ENCODE measurements at regions not wholly inside any gene's neighbourhood (a gene's known extent, or its start where the extent isn't known, plus 50 kb on each side); places are given as distances from the start of the nearest gene placed in this dataset.

GRCh38 chr12:127339065-127339464 is 927.9 kb upstream of the TMEM132C start:
- 1% methylated on average over 4 of the region's 4 CpGs for WGBS (ENCODE audit: insufficient coverage, insufficient replicate concordance, low lambda C conversion rate, missing lambda C conversion rate)
- H3K9ac ChIP-seq (ENCODE audit: control insufficient read depth, insufficient read depth, low read length): no peak overlapping the region
- no peaks in the 10 kb centered on the region for H3K27me3 ChIP-seq (replicated peaks in 1 of 2; ENCODE audit: control insufficient read depth in 2 of 2, insufficient read depth in 2 of 2, low read length in 1 of 2)
- CTCF ChIA-PET: no interaction called here
- H4K20me1 ChIP-seq (ENCODE audit: control insufficient read depth, insufficient read depth): no peaks in the 10 kb centered on the region
- DNase-seq (ENCODE audit: low read depth, low spot score) (no peak), FAIRE-seq (no peak), ATAC-seq (no peak)
- H3K4me3 ChIP-seq: no peak overlapping the region
- no peaks in the 10 kb centered on the region for H3K79me2 ChIP-seq (ENCODE audit: control insufficient read depth, insufficient read depth, low read length)
- SMC1A ChIA-PET (ENCODE audit: uncharacterized antibody, unreplicated experiment): no interaction called here
- POLR2A ChIA-PET: no interaction called here
- no peak overlapping the region for H3K4me2 ChIP-seq (ENCODE audit: control insufficient read depth, insufficient read depth)
- no peaks in the 10 kb centered on the region for H3K9me3 ChIP-seq (replicated peaks; ENCODE audit: control insufficient read depth, insufficient read depth, low read length)
- no peaks in the 10 kb centered on the region for H3K4me1 ChIP-seq (ENCODE audit: control insufficient read depth, insufficient read depth, low read length)
- RAD21 ChIA-PET (ENCODE audit: unreplicated experiment): no interaction called here
- in situ Hi-C loops (cut with MboI): no loop called here
- no peak overlapping the region for H3K27ac ChIP-seq (ENCODE audit: control insufficient read depth, insufficient read depth)
- no peak overlapping the region for H2AFZ ChIP-seq (ENCODE audit: control insufficient read depth, low read depth, low read length)
- no TSS peak for BruUV-seq (replicated peaks)
- H3K36me3 ChIP-seq (ENCODE audit: control insufficient read depth in 2 of 2, insufficient read depth in 2 of 2, low read length in 1 of 2): no peaks in the 10 kb centered on the region
- no peak for TF ChIP-seq SMC3 (IDR thresholded peaks at IDR 0.05; ENCODE audit: borderline replicate concordance, low read length)
- TF ChIP-seq NRF1 (conservative IDR thresholded peaks at IDR 0.05; ENCODE audit: low read depth, low read length): no peak
- TF ChIP-seq TCF12 (IDR thresholded peaks at IDR 0.05; ENCODE audit: low read depth, low read length): no peak
- TF ChIP-seq POLR2AphosphoS2 (IDR thresholded peaks at IDR 0.05; ENCODE audit: low read depth, low read length): no peak
- no peak for TF ChIP-seq NBN (IDR thresholded peaks at IDR 0.05)
- no peak for TF ChIP-seq KLF5 (IDR thresholded peaks at IDR 0.05; ENCODE audit: partially characterized antibody)
- TF ChIP-seq MTA2 (IDR thresholded peaks at IDR 0.05; ENCODE audit: low read depth): no peak
- TF ChIP-seq USF1 (IDR thresholded peaks at IDR 0.05; ENCODE audit: borderline replicate concordance, extremely low read length, insufficient read depth, low read depth, low read length): no peak
- no peak for TF ChIP-seq EED (IDR thresholded peaks at IDR 0.05; ENCODE audit: low read depth)
- TF ChIP-seq NFYA (IDR thresholded peaks at IDR 0.05; ENCODE audit: borderline replicate concordance, low read depth, low read length): no peak
- TF ChIP-seq CUX1 (IDR thresholded peaks at IDR 0.05; ENCODE audit: insufficient replicate concordance, low read depth, low read length): no peak
- no peak for TF ChIP-seq ESRRA (IDR thresholded peaks at IDR 0.05; ENCODE audit: low read length)
- intact Hi-C loops (cut with micrococcal nuclease; ENCODE audit: unreplicated experiment): no loop called here
